H9 (cell line): ENCODE measurements at regions not wholly inside any gene's neighbourhood (a gene's known extent, or its start where the extent isn't known, plus 50 kb on each side); places are given as distances from the start of the nearest gene placed in this dataset.

ENCODE experiments used
- DNase-seq: peaks from one replicate; pipeline ENCODE4 v3.0.0-alpha.2; 2017
- H2AFZ ChIP-seq: one replicate; pipeline ENCODE4 v1.6.1; 2013; ENCODE audit warnings: mild to moderate bottlenecking, low read length, control low read depth, moderate library complexity
- H2AK5ac ChIP-seq: 2 replicates; pipeline ENCODE4 v1.6.1; 2013; ENCODE audit warnings: low read length, control low read depth, mixed read lengths; ENCODE audit not compliant: insufficient read length
- H2BK120ac ChIP-seq: one replicate; pipeline ENCODE4 v1.6.1; 2013; ENCODE audit warnings: low read depth, mild to moderate bottlenecking, low read length, control low read depth, inconsistent platforms; ENCODE audit not compliant: poor library complexity, severe bottlenecking
- H2BK12ac ChIP-seq: 2 replicates; pipeline ENCODE4 v1.6.1; 2013; ENCODE audit warnings: low read length, control low read depth, mixed read lengths, low read depth; ENCODE audit not compliant: insufficient read length
- H2BK15ac ChIP-seq: 2 replicates; pipeline ENCODE4 v1.6.1; 2013; ENCODE audit warnings: low read depth, low read length, control low read depth
- H2BK20ac ChIP-seq: one replicate; pipeline ENCODE4 v1.6.1; 2013; ENCODE audit warnings: low read depth, mild to moderate bottlenecking, low read length, control low read depth, inconsistent platforms; ENCODE audit not compliant: poor library complexity, severe bottlenecking
- H2BK5ac ChIP-seq: 2 replicates; pipeline ENCODE4 v1.6.1; 2013; ENCODE audit warnings: low read length, control low read depth, mixed read lengths; ENCODE audit not compliant: insufficient read length
- H3K14ac ChIP-seq: 2 replicates; pipeline ENCODE4 v1.6.1; 2013; ENCODE audit warnings: low read length, control low read depth; ENCODE audit not compliant: insufficient read depth
- H3K18ac ChIP-seq: 2 replicates; pipeline ENCODE4 v1.6.1; 2013; ENCODE audit warnings: low read depth, mild to moderate bottlenecking, mixed read lengths, low read length, control low read depth; ENCODE audit not compliant: insufficient read length
- H3K23ac ChIP-seq: 2 replicates; pipeline ENCODE4 v1.6.1; 2013; ENCODE audit warnings: low read length, control low read depth, mixed read lengths, low read depth; ENCODE audit not compliant: insufficient read length
- H3K23me2 ChIP-seq: 2 replicates; pipeline ENCODE4 v1.6.1; 2013; ENCODE audit warnings: low read depth, mild to moderate bottlenecking, mixed read lengths, low read length, control low read depth; ENCODE audit not compliant: insufficient read length, poor library complexity, severe bottlenecking
- H3K27ac ChIP-seq: 2 replicates; pipeline ENCODE4 v1.5.1; 2013; ENCODE audit warnings: low read length, control low read depth, mixed read lengths, low read depth; ENCODE audit not compliant: insufficient read length
- H3K27me3 ChIP-seq: 2 replicates; pipeline ENCODE4 v1.6.1; 2013; ENCODE audit warnings: low read length, control low read depth, inconsistent platforms; ENCODE audit not compliant: insufficient read depth
- H3K4ac ChIP-seq: 2 replicates; pipeline ENCODE4 v1.6.1; 2013; ENCODE audit warnings: low read depth, mild to moderate bottlenecking, control low read depth, inconsistent platforms, low read length, moderate library complexity
- H3K4me1 ChIP-seq: 2 replicates; pipeline ENCODE4 v1.6.1; 2013; ENCODE audit warnings: low read length, control low read depth, inconsistent platforms; ENCODE audit not compliant: insufficient read depth
- H3K4me2 ChIP-seq: 2 replicates; pipeline ENCODE4 v1.6.1; 2013; ENCODE audit warnings: low read length, control low read depth, mixed read lengths; ENCODE audit not compliant: insufficient read length, insufficient read depth
- H3K56ac ChIP-seq: 2 replicates; pipeline ENCODE4 v1.6.1; 2013; ENCODE audit warnings: low read depth, mild to moderate bottlenecking, mixed read lengths, low read length, control low read depth; ENCODE audit not compliant: insufficient read length
- H3K79me1 ChIP-seq: 2 replicates; pipeline ENCODE4 v1.6.1; 2013; ENCODE audit warnings: low read depth, mild to moderate bottlenecking, moderate library complexity, low read length, control low read depth, inconsistent platforms; ENCODE audit not compliant: insufficient read depth, poor library complexity, severe bottlenecking
- H3K79me2 ChIP-seq: 2 replicates; pipeline ENCODE4 v1.6.1; 2013; ENCODE audit warnings: low read length, control low read depth, inconsistent platforms; ENCODE audit not compliant: insufficient read depth
- H3K9ac ChIP-seq: 2 replicates; pipeline ENCODE4 v1.6.1; 2013; ENCODE audit warnings: low read length, control low read depth, mixed read lengths; ENCODE audit not compliant: insufficient read length; ENCODE audit errors: extremely low read depth
- H3K9me3 ChIP-seq: one replicate; pipeline ENCODE4 v1.6.1; 2013; ENCODE audit warnings: low read depth, low read length, inconsistent platforms; ENCODE audit not compliant: control insufficient read depth
- H3T11ph ChIP-seq: one replicate; pipeline ENCODE4 v1.6.1; 2013; ENCODE audit warnings: mild to moderate bottlenecking, low read length, control low read depth, inconsistent platforms
- H4K20me1 ChIP-seq: one replicate; pipeline ENCODE4 v1.6.1; 2013; ENCODE audit not compliant: control insufficient read depth, insufficient read length, insufficient read depth
- H4K5ac ChIP-seq: 2 replicates; pipeline ENCODE4 v1.6.1; 2013; ENCODE audit warnings: low read depth, mild to moderate bottlenecking, mixed read lengths, low read length, control low read depth; ENCODE audit not compliant: insufficient read length
- H4K8ac ChIP-seq: replicated peaks from 2 replicates; pipeline ENCODE4 v1.6.1; 2013; ENCODE audit warnings: low read length, control low read depth, mixed read lengths, low read depth; ENCODE audit not compliant: insufficient read length
- H4K91ac ChIP-seq: 2 replicates; pipeline ENCODE4 v1.6.1; 2013; ENCODE audit warnings: low read depth, mild to moderate bottlenecking, moderate library complexity, mixed read lengths, low read length, control low read depth; ENCODE audit not compliant: insufficient read length
- H3K27ac Mint-ChIP-seq, 3 experiments: 2 replicates in 2 of 3; 3 replicates in 1 of 3; pipeline ENCODE4 v1.8.0; 2020 to 2021; ENCODE audit warnings: mixed read lengths in 3 of 3, mild to moderate bottlenecking in 1 of 3, moderate library complexity in 1 of 3
- H3K27me3 Mint-ChIP-seq: 2 replicates; pipeline ENCODE4 v1.8.0; 2021; ENCODE audit warnings: low read depth, mild to moderate bottlenecking, moderate library complexity, mixed read lengths
- H3K36me3 Mint-ChIP-seq, 3 experiments: 2 replicates in 2 of 3; 3 replicates in 1 of 3; pipeline ENCODE4 v1.8.0; 2020 to 2021; ENCODE audit warnings: low read depth in 3 of 3, mixed read lengths in 3 of 3; ENCODE audit not compliant: insufficient read depth in 1 of 3
- H3K4me1 Mint-ChIP-seq, 2 experiments: 2 replicates each; pipeline ENCODE4 v1.8.0; 2020; ENCODE audit warnings: mixed read lengths in 2 of 2
- H3K4me3 Mint-ChIP-seq, 2 experiments: 2 replicates in 1 of 2; 3 replicates in 1 of 2; pipeline ENCODE4 v1.8.0; 2020 to 2021; ENCODE audit warnings: mild to moderate bottlenecking in 2 of 2, mixed read lengths in 2 of 2, moderate library complexity in 1 of 2
- H3K9me3 Mint-ChIP-seq, 2 experiments: 2 replicates in 1 of 2; 3 replicates in 1 of 2; pipeline ENCODE4 v1.8.0; 2020; ENCODE audit warnings: mild to moderate bottlenecking in 2 of 2, mixed read lengths in 2 of 2, moderate library complexity in 1 of 2
- TF ChIP-seq, protein P1 (sequence below): fragments of 200-600 bp; sonication (generic); conservative IDR thresholded peaks from 3 replicates; pipeline ENCODE4 v1.8.0; 2021; ENCODE audit warnings: antibody characterized with exemption, mild to moderate bottlenecking

DNA sequence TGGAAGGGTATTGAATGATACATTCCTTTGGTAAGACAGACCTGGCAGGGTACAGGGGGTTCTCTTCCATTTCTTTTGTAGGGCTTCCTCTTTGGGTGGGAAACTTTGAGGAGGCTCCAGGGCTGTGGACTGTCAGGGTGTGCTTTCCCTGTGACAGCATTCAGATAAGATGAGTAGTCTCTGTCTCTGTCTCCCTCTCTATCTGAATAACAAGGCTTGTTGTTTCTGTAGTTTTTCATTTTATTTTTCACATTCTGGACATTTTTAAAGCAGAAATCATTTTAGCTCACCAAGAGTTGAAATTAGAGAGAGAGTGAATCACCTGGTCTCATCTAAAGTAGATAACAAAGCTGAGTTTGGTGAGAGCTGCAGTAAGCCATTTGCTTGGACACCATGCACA, 100.8 kb upstream of the TPM1 start:
- H3K4me3 Mint-ChIP-seq, result no peak overlapping the region
- no peak overlapping the region for H3K4me2 ChIP-seq
- no peak overlapping the region for H3K27ac Mint-ChIP-seq
- no peaks in the 10 kb centered on the region for H3K27me3 ChIP-seq
- no peak overlapping the region for H3K27ac ChIP-seq
- no peaks in the 10 kb centered on the region for H3K36me3 Mint-ChIP-seq
- H3K4me1 Mint-ChIP-seq, result peaks cover 13 to 18% of the 10 kb centered on the region in 2 experiments
- no peak overlapping the region for H3K23ac ChIP-seq
- no peak overlapping the region for H2BK15ac ChIP-seq
- H2BK12ac ChIP-seq, result no peak overlapping the region
- no peaks in the 10 kb centered on the region for H3K4me1 ChIP-seq
- no peaks in the 10 kb centered on the region for H4K20me1 ChIP-seq
- no peak overlapping the region for H4K5ac ChIP-seq
- H3K79me2 ChIP-seq, result no peaks in the 10 kb centered on the region
- H3K4ac ChIP-seq, result no peak overlapping the region
- no peaks in the 10 kb centered on the region for H3K9me3 Mint-ChIP-seq
- no peak overlapping the region for H3K14ac ChIP-seq
- H3K9ac ChIP-seq, result no peak overlapping the region
- no peaks in the 10 kb centered on the region for H3K79me1 ChIP-seq
- H2AFZ ChIP-seq, result no peak overlapping the region
- peaks cover under 1% of the 10 kb centered on the region for H3K27me3 Mint-ChIP-seq
- H3K23me2 ChIP-seq, result no peaks in the 10 kb centered on the region
- no peak overlapping the region for H4K91ac ChIP-seq
- TF ChIP-seq, protein P1, sequence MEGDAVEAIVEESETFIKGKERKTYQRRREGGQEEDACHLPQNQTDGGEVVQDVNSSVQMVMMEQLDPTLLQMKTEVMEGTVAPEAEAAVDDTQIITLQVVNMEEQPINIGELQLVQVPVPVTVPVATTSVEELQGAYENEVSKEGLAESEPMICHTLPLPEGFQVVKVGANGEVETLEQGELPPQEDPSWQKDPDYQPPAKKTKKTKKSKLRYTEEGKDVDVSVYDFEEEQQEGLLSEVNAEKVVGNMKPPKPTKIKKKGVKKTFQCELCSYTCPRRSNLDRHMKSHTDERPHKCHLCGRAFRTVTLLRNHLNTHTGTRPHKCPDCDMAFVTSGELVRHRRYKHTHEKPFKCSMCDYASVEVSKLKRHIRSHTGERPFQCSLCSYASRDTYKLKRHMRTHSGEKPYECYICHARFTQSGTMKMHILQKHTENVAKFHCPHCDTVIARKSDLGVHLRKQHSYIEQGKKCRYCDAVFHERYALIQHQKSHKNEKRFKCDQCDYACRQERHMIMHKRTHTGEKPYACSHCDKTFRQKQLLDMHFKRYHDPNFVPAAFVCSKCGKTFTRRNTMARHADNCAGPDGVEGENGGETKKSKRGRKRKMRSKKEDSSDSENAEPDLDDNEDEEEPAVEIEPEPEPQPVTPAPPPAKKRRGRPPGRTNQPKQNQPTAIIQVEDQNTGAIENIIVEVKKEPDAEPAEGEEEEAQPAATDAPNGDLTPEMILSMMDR, result no peak
- DNase-seq, result no peak
- H2BK20ac ChIP-seq, result no peak overlapping the region
- H3K9me3 ChIP-seq, result no peaks in the 10 kb centered on the region
- no peak overlapping the region for H3T11ph ChIP-seq
- no peak overlapping the region for H4K8ac ChIP-seq
- no peak overlapping the region for H3K56ac ChIP-seq
- H2BK120ac ChIP-seq, result no peak overlapping the region
- H2AK5ac ChIP-seq, result no peak overlapping the region
- no peak overlapping the region for H2BK5ac ChIP-seq
- no peak overlapping the region for H3K18ac ChIP-seq
